D721Med (cell line): ENCODE measurements at regions not wholly inside any gene's neighbourhood (a gene's known extent, or its start where the extent isn't known, plus 50 kb on each side); places are given as distances from the start of the nearest gene placed in this dataset.

Experiments used
- DNase-seq: peaks from one replicate; pipeline ENCODE4 v3.0.0; 2011; ENCODE audit warnings: low spot score; ENCODE audit not compliant: insufficient read length
- FAIRE-seq: peaks from 2 replicates; lab custom pipeline; 2011; peaks lifted over from hg19 to GRCh38; lab: Jason Lieb, UNC
- CTCF ChIP-seq: IDR thresholded peaks from 2 replicates; pipeline ENCODE4 v1.5.1; 2012; ENCODE audit warnings: mild to moderate bottlenecking, control low read depth; ENCODE audit not compliant: insufficient read depth; ENCODE audit errors: missing control alignments

- no peak for DNase-seq
- no peak for FAIRE-seq
- no peak for TF ChIP-seq CTCF
Observed at GRCh38 chr12:87165733-87166375, 863.3 kb downstream of the C12orf50 start.

GRCh38 chr12:87163122-87163521, 866.1 kb downstream of the C12orf50 start:
- FAIRE-seq, result no peak
- TF ChIP-seq CTCF, result no peak
- DNase-seq, result no peak

- no peak for FAIRE-seq
- no peak for DNase-seq
- TF ChIP-seq CTCF, result no peak
Observed at GRCh38 chr12:87160848-87161601, 868.2 kb downstream of the C12orf50 start.

- no peak for TF ChIP-seq CTCF
- DNase-seq (no peak), FAIRE-seq (no peak)
Observed at GRCh38 chr12:87157791-87158190, 871.4 kb downstream of the C12orf50 start.

- no peak for DNase-seq
Observed at GRCh38 chr12:87155621-87156020, 873.6 kb downstream of the C12orf50 start.

GRCh38 chr12:87152841-87153528, 876.2 kb downstream of the C12orf50 start:
- no peak for DNase-seq
- TF ChIP-seq CTCF, result no peak
- no peak for FAIRE-seq

More at GRCh38 chr12:87155621-87156020, 873.6 kb downstream of the C12orf50 start:
- no peak for TF ChIP-seq CTCF
- no peak for FAIRE-seq
